ENCODE measurements at regions not wholly inside any gene's neighbourhood (a gene's known extent, or its start where the extent isn't known, plus 50 kb on each side); places are given as distances from the start of the nearest gene placed in this dataset.

DNA sequence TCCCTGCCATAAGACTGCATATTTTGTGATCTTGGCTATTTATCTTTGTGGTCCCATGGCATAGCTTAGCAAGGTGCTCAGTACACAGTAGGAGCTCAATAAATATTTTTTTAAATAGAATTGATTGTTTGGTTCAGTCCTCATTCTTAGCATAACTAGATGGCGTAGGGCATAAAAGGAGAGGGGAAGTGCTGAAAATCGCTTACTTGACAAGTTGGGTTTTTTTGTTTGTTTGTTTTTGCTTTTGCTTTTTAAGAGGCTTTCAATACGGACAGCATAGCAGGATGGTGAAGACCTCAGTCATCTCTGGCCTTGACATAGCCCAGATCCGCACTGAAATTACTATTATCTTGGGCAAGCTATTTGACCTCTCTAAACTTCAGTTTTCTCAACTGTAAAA lies 86.6 kb upstream of the RANBP3L start:
- CTCF ChIA-PET = interaction anchor here (1.3 kb wide), 1 partner anchor 302 kb away, joined by 5 read pairs; no protein-coding TSS in a partner anchor
- no peaks in the 10 kb centered on the region; the same call in 1 of the 2 replicates for H3K27me3 Mint-ChIP-seq (ENCODE audit: low read depth)
- POLR2A ChIA-PET = no interaction called here
- TF ChIP-seq TEAD4 (CRISPR knock-in tag; IDR thresholded peaks at IDR 0.05) (no peak), ZNF423 (CRISPR knock-in tag; IDR thresholded peaks at IDR 0.05) (no peak), HMGA2 (CRISPR knock-in tag; IDR thresholded peaks at IDR 0.05) (no peak), ZBTB43 (CRISPR knock-in tag; IDR thresholded peaks at IDR 0.05) (no peak), SMAD3 (CRISPR knock-in tag; IDR thresholded peaks at IDR 0.05; ENCODE audit: borderline replicate concordance) (no peak), HMGXB4 (CRISPR knock-in tag; IDR thresholded peaks at IDR 0.05) (no peak), ZNF317 (CRISPR knock-in tag; IDR thresholded peaks at IDR 0.05; ENCODE audit: borderline replicate concordance, low read depth) (no peak), USF2 (CRISPR knock-in tag; IDR thresholded peaks at IDR 0.05) (no peak), FOXK1 (CRISPR knock-in tag; IDR thresholded peaks at IDR 0.05) (no peak), ZNF425 (CRISPR knock-in tag; conservative IDR thresholded peaks at IDR 0.05) (no peak), NFE2L1 (CRISPR knock-in tag; IDR thresholded peaks at IDR 0.05) (no peak), FOXP1 (CRISPR knock-in tag; IDR thresholded peaks at IDR 0.05; ENCODE audit: borderline replicate concordance) (no peak)
- TF ChIP-seq, protein P1, sequence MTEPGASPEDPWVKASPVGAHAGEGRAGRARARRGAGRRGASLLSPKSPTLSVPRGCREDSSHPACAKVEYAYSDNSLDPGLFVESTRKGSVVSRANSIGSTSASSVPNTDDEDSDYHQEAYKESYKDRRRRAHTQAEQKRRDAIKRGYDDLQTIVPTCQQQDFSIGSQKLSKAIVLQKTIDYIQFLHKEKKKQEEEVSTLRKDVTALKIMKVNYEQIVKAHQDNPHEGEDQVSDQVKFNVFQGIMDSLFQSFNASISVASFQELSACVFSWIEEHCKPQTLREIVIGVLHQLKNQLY (CRISPR knock-in tag; IDR thresholded peaks at IDR 0.05) = no peak
- TF ChIP-seq, protein P2, sequence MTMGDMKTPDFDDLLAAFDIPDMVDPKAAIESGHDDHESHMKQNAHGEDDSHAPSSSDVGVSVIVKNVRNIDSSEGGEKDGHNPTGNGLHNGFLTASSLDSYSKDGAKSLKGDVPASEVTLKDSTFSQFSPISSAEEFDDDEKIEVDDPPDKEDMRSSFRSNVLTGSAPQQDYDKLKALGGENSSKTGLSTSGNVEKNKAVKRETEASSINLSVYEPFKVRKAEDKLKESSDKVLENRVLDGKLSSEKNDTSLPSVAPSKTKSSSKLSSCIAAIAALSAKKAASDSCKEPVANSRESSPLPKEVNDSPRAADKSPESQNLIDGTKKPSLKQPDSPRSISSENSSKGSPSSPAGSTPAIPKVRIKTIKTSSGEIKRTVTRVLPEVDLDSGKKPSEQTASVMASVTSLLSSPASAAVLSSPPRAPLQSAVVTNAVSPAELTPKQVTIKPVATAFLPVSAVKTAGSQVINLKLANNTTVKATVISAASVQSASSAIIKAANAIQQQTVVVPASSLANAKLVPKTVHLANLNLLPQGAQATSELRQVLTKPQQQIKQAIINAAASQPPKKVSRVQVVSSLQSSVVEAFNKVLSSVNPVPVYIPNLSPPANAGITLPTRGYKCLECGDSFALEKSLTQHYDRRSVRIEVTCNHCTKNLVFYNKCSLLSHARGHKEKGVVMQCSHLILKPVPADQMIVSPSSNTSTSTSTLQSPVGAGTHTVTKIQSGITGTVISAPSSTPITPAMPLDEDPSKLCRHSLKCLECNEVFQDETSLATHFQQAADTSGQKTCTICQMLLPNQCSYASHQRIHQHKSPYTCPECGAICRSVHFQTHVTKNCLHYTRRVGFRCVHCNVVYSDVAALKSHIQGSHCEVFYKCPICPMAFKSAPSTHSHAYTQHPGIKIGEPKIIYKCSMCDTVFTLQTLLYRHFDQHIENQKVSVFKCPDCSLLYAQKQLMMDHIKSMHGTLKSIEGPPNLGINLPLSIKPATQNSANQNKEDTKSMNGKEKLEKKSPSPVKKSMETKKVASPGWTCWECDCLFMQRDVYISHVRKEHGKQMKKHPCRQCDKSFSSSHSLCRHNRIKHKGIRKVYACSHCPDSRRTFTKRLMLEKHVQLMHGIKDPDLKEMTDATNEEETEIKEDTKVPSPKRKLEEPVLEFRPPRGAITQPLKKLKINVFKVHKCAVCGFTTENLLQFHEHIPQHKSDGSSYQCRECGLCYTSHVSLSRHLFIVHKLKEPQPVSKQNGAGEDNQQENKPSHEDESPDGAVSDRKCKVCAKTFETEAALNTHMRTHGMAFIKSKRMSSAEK (CRISPR knock-in tag; IDR thresholded peaks at IDR 0.05; ENCODE audit: borderline replicate concordance) = no peak
- TF ChIP-seq, protein P3, sequence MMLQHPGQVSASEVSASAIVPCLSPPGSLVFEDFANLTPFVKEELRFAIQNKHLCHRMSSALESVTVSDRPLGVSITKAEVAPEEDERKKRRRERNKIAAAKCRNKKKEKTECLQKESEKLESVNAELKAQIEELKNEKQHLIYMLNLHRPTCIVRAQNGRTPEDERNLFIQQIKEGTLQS (CRISPR knock-in tag; conservative IDR thresholded peaks at IDR 0.05) = no peak
- TF ChIP-seq, protein P4, sequence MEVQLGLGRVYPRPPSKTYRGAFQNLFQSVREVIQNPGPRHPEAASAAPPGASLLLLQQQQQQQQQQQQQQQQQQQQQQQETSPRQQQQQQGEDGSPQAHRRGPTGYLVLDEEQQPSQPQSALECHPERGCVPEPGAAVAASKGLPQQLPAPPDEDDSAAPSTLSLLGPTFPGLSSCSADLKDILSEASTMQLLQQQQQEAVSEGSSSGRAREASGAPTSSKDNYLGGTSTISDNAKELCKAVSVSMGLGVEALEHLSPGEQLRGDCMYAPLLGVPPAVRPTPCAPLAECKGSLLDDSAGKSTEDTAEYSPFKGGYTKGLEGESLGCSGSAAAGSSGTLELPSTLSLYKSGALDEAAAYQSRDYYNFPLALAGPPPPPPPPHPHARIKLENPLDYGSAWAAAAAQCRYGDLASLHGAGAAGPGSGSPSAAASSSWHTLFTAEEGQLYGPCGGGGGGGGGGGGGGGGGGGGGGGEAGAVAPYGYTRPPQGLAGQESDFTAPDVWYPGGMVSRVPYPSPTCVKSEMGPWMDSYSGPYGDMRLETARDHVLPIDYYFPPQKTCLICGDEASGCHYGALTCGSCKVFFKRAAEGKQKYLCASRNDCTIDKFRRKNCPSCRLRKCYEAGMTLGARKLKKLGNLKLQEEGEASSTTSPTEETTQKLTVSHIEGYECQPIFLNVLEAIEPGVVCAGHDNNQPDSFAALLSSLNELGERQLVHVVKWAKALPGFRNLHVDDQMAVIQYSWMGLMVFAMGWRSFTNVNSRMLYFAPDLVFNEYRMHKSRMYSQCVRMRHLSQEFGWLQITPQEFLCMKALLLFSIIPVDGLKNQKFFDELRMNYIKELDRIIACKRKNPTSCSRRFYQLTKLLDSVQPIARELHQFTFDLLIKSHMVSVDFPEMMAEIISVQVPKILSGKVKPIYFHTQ (CRISPR knock-in tag; IDR thresholded peaks at IDR 0.05) = no peak
- H3K27ac Mint-ChIP-seq = no peak overlapping the region
- DNase-seq (ENCODE audit: low spot score) (no peak), ATAC-seq (no peak)
- H3K9me3 Mint-ChIP-seq = no peaks in the 10 kb centered on the region
- peaks cover 15% of the 10 kb centered on the region for H3K4me1 Mint-ChIP-seq
- no peak overlapping the region for H3K4me3 Mint-ChIP-seq
- no peaks in the 10 kb centered on the region for H3K36me3 Mint-ChIP-seq
